ENCODE measurements at regions not wholly inside any gene's neighbourhood (a gene's known extent, or its start where the extent isn't known, plus 50 kb on each side); places are given as distances from the start of the nearest gene placed in this dataset.

GRCh38 chr18:43846299-43846698 lies 569.0 kb upstream of the SYT4 start:
- TF ChIP-seq, protein P1, sequence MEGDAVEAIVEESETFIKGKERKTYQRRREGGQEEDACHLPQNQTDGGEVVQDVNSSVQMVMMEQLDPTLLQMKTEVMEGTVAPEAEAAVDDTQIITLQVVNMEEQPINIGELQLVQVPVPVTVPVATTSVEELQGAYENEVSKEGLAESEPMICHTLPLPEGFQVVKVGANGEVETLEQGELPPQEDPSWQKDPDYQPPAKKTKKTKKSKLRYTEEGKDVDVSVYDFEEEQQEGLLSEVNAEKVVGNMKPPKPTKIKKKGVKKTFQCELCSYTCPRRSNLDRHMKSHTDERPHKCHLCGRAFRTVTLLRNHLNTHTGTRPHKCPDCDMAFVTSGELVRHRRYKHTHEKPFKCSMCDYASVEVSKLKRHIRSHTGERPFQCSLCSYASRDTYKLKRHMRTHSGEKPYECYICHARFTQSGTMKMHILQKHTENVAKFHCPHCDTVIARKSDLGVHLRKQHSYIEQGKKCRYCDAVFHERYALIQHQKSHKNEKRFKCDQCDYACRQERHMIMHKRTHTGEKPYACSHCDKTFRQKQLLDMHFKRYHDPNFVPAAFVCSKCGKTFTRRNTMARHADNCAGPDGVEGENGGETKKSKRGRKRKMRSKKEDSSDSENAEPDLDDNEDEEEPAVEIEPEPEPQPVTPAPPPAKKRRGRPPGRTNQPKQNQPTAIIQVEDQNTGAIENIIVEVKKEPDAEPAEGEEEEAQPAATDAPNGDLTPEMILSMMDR (IDR thresholded peaks at IDR 0.05): no peak
- no peak for TF ChIP-seq POLR2A (IDR thresholded peaks at IDR 0.05)
